NOMO-1 treated with DMSO at 0.1 percent for 48 hours (cell line): ENCODE measurements at regions not wholly inside any gene's neighbourhood (a gene's known extent, or its start where the extent isn't known, plus 50 kb on each side); places are given as distances from the start of the nearest gene placed in this dataset.
A peak's percentile ranks its signal among the peaks of the same experiment; 100 is the strongest.
"Not testable (repeated sequence)": the region's sequence is repeated elsewhere in the genome, so short reads cannot be mapped to it uniquely, and the experiment has no call there.

Source experiments
- DNase-seq: peaks from one replicate; lab custom pipeline; 2025; ENCODE audit not compliant: unreplicated experiment; lab: John Stamatoyannopoulos, UW

- DNase-seq = no peak
These were observed 117.6 kb downstream of the MRPL39 start for GRCh38 chr21:25489673-25490072.

GRCh38 chr21:25487046-25487594 is 120.2 kb downstream of the MRPL39 start:
- DNase-seq = peak; percentile 69

- no peak for DNase-seq
These were observed 121.4 kb downstream of the MRPL39 start for GRCh38 chr21:25485914-25486313.

GRCh38 chr21:25467896-25468295 is 139.4 kb downstream of the MRPL39 start:
- no peak for DNase-seq

- DNase-seq = peak; percentile 3
These were observed 140.2 kb downstream of the MRPL39 start for GRCh38 chr21:25467071-25467470.

GRCh38 chr21:25466470-25466869 is 140.8 kb downstream of the MRPL39 start:
- no peak for DNase-seq

- no peak for DNase-seq
These were observed 142.0 kb downstream of the MRPL39 start for GRCh38 chr21:25465263-25465662.

GRCh38 chr21:25464275-25464674 is 143.0 kb downstream of the MRPL39 start:
- DNase-seq = no peak

- no peak for DNase-seq
These were observed 144.7 kb downstream of the MRPL39 start for GRCh38 chr21:25462517-25462971.

GRCh38 chr21:25461725-25462124 is 145.6 kb downstream of the MRPL39 start:
- no peak for DNase-seq

- no peak for DNase-seq
These were observed 147.3 kb downstream of the MRPL39 start for GRCh38 chr21:25459993-25460392.

- no peak for DNase-seq
These were observed 147.9 kb downstream of the MRPL39 start for GRCh38 chr21:25459365-25459764.

GRCh38 chr21:25458484-25458883 is 148.8 kb downstream of the MRPL39 start:
- DNase-seq = no peak

GRCh38 chr21:25457946-25458345 is 149.3 kb downstream of the MRPL39 start:
- DNase-seq = no peak

GRCh38 chr21:25457411-25457810 is 149.9 kb downstream of the MRPL39 start:
- peak; percentile 91 for DNase-seq

- DNase-seq = no peak
These were observed 150.6 kb downstream of the MRPL39 start for GRCh38 chr21:25456672-25457071.

- DNase-seq = no peak
These were observed 153.8 kb downstream of the MRPL39 start for GRCh38 chr21:25453524-25453923.

GRCh38 chr21:25449950-25450349 is 157.3 kb downstream of the MRPL39 start:
- no peak for DNase-seq

GRCh38 chr21:25441835-25442234 is 165.4 kb downstream of the MRPL39 start:
- no peak for DNase-seq

GRCh38 chr21:25437465-25437864 is 169.8 kb downstream of the MRPL39 start:
- not testable (repeated sequence) for DNase-seq

- DNase-seq = no peak
These were observed 178.7 kb downstream of the MRPL39 start for GRCh38 chr21:25428537-25428936.

- DNase-seq = no peak
These were observed 179.5 kb downstream of the MRPL39 start for GRCh38 chr21:25427828-25428227.

GRCh38 chr21:25426580-25426979 is 180.7 kb downstream of the MRPL39 start:
- DNase-seq = no peak
